Endodermal cell (in vitro differentiated cells): ENCODE measurements at regions not wholly inside any gene's neighbourhood (a gene's known extent, or its start where the extent isn't known, plus 50 kb on each side); places are given as distances from the start of the nearest gene placed in this dataset.

Experiments used
- DNase-seq: peaks from one replicate; pipeline ENCODE4 v3.0.0-alpha.2; 2017
- H3K27ac ChIP-seq: 2 replicates; pipeline ENCODE4 v1.5.1; 2013; ENCODE audit warnings: mild to moderate bottlenecking, low read depth, low read length, moderate library complexity
- H3K27me3 ChIP-seq: 2 replicates; pipeline ENCODE4 v1.6.1; 2013; ENCODE audit warnings: mild to moderate bottlenecking, low read length, moderate library complexity; ENCODE audit not compliant: insufficient read depth, control insufficient read depth, poor library complexity, severe bottlenecking
- H3K36me3 ChIP-seq: 2 replicates; pipeline ENCODE4 v1.7.0; 2013; ENCODE audit warnings: mild to moderate bottlenecking, low read length, moderate library complexity; ENCODE audit not compliant: control insufficient read depth, insufficient read depth
- H3K4me1 ChIP-seq: one replicate; pipeline ENCODE4 v1.7.0; 2013; ENCODE audit warnings: low read length; ENCODE audit not compliant: control insufficient read depth, insufficient read depth
- H3K4me3 ChIP-seq: 2 replicates; pipeline ENCODE4 v1.5.1; 2013; ENCODE audit warnings: mild to moderate bottlenecking, low read length, moderate library complexity
- H3K9ac ChIP-seq: 2 replicates; pipeline ENCODE4 v1.6.1; 2013; ENCODE audit warnings: mild to moderate bottlenecking, low read length, moderate library complexity; ENCODE audit not compliant: poor library complexity, severe bottlenecking; ENCODE audit errors: extremely low read depth
- H3K9me3 ChIP-seq: 2 replicates; pipeline ENCODE4 v1.6.1; 2013; ENCODE audit warnings: mild to moderate bottlenecking, low read length, moderate library complexity; ENCODE audit not compliant: control insufficient read depth
- H3K27ac Mint-ChIP-seq: 2 replicates; pipeline ENCODE4 v1.8.0; 2020; ENCODE audit warnings: mixed read lengths
- H3K27me3 Mint-ChIP-seq: 2 replicates; pipeline ENCODE4 v1.8.0; 2021; ENCODE audit warnings: mild to moderate bottlenecking, mixed read lengths; ENCODE audit not compliant: insufficient read depth
- H3K36me3 Mint-ChIP-seq: 2 replicates; pipeline ENCODE4 v1.8.0; 2020; ENCODE audit warnings: low read depth, mixed read lengths
- H3K4me1 Mint-ChIP-seq: 2 replicates; pipeline ENCODE4 v1.8.0; 2020; ENCODE audit warnings: mixed read lengths
- H3K4me3 Mint-ChIP-seq: 2 replicates; pipeline ENCODE4 v1.8.0; 2020; ENCODE audit warnings: mild to moderate bottlenecking, moderate library complexity, mixed read lengths
- H3K9me3 Mint-ChIP-seq: 2 replicates; pipeline ENCODE4 v1.8.0; 2020; ENCODE audit warnings: mild to moderate bottlenecking, mixed read lengths
- CTCF ChIP-seq: fragments of 200-600 bp; sonication (generic); conservative IDR thresholded peaks from 2 replicates; pipeline ENCODE4 v1.5.0; 2021; ENCODE audit warnings: antibody characterized with exemption, mild to moderate bottlenecking
- WGBS, 2 experiments: methylation state at CpG; one replicate each; pipeline versions ENCODE4 v1.1.5 to v1.1.7; 2013; ENCODE audit warnings: missing lambda C conversion rate in 2 of 2, mixed read lengths in 1 of 2; ENCODE audit not compliant: insufficient coverage in 1 of 2, insufficient read length in 1 of 2; 5-methylcytosine and 5-hydroxymethylcytosine counted together

- Mint-ChIP-seq H3K36me3 (no peaks in the 10 kb centered on the region), H3K4me1 (peaks cover 23% of the 10 kb centered on the region), H3K4me3 (no peak overlapping the region), H3K27me3 (no peaks in the 10 kb centered on the region), H3K27ac (no peak overlapping the region), H3K9me3 (no peaks in the 10 kb centered on the region)
- Histone ChIP-seq H3K27ac (no peak overlapping the region), H3K4me1 (no peaks in the 10 kb centered on the region), H3K4me3 (no peak overlapping the region), H3K27me3 (no peaks in the 10 kb centered on the region), H3K36me3 (no peaks in the 10 kb centered on the region), H3K9ac (no peak overlapping the region), H3K9me3 (no peaks in the 10 kb centered on the region)
- no peak for TF ChIP-seq CTCF
- DNase-seq, result no peak
- 66 to 90% methylated on average over 2 to 4 of the region's 4 CpGs for WGBS, 2 experiments
These were observed 113.4 kb upstream of the CDK1 start for GRCh38 chr10:60664859-60665258.

- no peaks in the 10 kb centered on the region for H3K36me3 ChIP-seq
- peaks cover 23% of the 10 kb centered on the region for H3K4me1 Mint-ChIP-seq
- no peak overlapping the region for H3K27ac Mint-ChIP-seq
- H3K36me3 Mint-ChIP-seq, result no peaks in the 10 kb centered on the region
- 87% methylated on average over 7 of the region's 7 CpGs; no CpG with 5 or more reads in 1 of the 2 experiments for WGBS, 2 experiments
- H3K9ac ChIP-seq, result no peak overlapping the region
- no peak for TF ChIP-seq CTCF
- H3K4me3 ChIP-seq, result no peak overlapping the region
- no peaks in the 10 kb centered on the region for H3K4me1 ChIP-seq
- no peak overlapping the region for H3K27ac ChIP-seq
- no peaks in the 10 kb centered on the region for H3K27me3 Mint-ChIP-seq
- no peak overlapping the region for H3K4me3 Mint-ChIP-seq
- no peaks in the 10 kb centered on the region for H3K9me3 Mint-ChIP-seq
- no peak for DNase-seq
- peaks cover 3% of the 10 kb centered on the region for H3K9me3 ChIP-seq
- no peaks in the 10 kb centered on the region for H3K27me3 ChIP-seq
These were observed 114.4 kb upstream of the CDK1 start for GRCh38 chr10:60663850-60664249.

GRCh38 chr10:60662917-60663614 is 115.2 kb upstream of the CDK1 start:
- H3K27me3 Mint-ChIP-seq, result no peaks in the 10 kb centered on the region
- no peak overlapping the region for H3K4me3 Mint-ChIP-seq
- WGBS, 2 experiments, result 87 to 90% methylated on average over 2 to 4 of the region's 4 CpGs
- no peaks in the 10 kb centered on the region for H3K36me3 ChIP-seq
- TF ChIP-seq CTCF, result peak; percentile 43
- no peaks in the 10 kb centered on the region for H3K27me3 ChIP-seq
- peak overlapping the region; percentile 14 for H3K27ac Mint-ChIP-seq
- no peaks in the 10 kb centered on the region for H3K36me3 Mint-ChIP-seq
- H3K9me3 Mint-ChIP-seq, result no peaks in the 10 kb centered on the region
- H3K9me3 ChIP-seq, result peaks cover 8% of the 10 kb centered on the region
- DNase-seq, result peak; percentile 53
- H3K9ac ChIP-seq, result no peak overlapping the region
- H3K27ac ChIP-seq, result no peak overlapping the region
- H3K4me1 Mint-ChIP-seq, result peaks cover 23% of the 10 kb centered on the region
- H3K4me1 ChIP-seq, result no peaks in the 10 kb centered on the region
- H3K4me3 ChIP-seq, result no peak overlapping the region
